Peyer's patch (tissue), 4 donors: ENCODE measurements at regions not wholly inside any gene's neighbourhood (a gene's known extent, or its start where the extent isn't known, plus 50 kb on each side); places are given as distances from the start of the nearest gene placed in this dataset.
"Not testable (repeated sequence)": the region's sequence is repeated elsewhere in the genome, so short reads cannot be mapped to it uniquely, and the experiment has no call there.

Source experiments
- POLR2A ChIP-seq, 2 donors: fragments of 450-650 bp; IDR thresholded peaks; one replicate each; pipeline ENCODE4 v1.5.1; 2017; ENCODE audit warnings: antibody characterized with exemption in 2 of 2, mild to moderate bottlenecking in 2 of 2, moderate library complexity in 2 of 2
- TF ChIP-seq, protein P1 (sequence below), 6 experiments: fragments of 450-650 bp in 4 of 6; fragments of 200-600 bp in 2 of 6; sonication (generic) in 1 of 6; IDR thresholded peaks; one replicate each; pipeline ENCODE4 v1.5.1; 2017 to 2019; ENCODE audit warnings: antibody characterized with exemption in 6 of 6, mild to moderate bottlenecking in 3 of 6, moderate library complexity in 1 of 6

DNA sequence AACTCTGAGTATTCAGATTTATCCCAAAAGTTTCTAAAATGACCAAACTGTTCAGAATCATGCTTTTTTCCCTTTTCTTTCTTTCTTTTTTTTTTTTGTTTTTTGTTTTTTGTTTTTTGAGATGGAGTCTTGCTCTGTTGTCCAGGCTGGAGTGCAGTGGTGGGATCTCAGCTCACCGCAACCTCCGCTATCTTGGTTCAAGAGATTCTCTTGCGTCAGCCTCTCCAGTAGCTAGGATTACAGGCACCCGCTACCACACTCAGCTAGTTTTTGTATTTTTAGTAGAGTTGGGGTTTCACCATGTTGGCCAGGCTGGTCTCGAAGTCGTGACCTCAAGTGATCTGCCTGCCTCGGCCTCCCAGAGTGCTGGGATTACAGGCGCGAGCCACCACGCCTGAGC lies 219.2 kb upstream of the ZNF184 start:
- not testable (repeated sequence) for TF ChIP-seq POLR2A (IDR thresholded peaks at IDR 0.05)
- TF ChIP-seq, protein P1, sequence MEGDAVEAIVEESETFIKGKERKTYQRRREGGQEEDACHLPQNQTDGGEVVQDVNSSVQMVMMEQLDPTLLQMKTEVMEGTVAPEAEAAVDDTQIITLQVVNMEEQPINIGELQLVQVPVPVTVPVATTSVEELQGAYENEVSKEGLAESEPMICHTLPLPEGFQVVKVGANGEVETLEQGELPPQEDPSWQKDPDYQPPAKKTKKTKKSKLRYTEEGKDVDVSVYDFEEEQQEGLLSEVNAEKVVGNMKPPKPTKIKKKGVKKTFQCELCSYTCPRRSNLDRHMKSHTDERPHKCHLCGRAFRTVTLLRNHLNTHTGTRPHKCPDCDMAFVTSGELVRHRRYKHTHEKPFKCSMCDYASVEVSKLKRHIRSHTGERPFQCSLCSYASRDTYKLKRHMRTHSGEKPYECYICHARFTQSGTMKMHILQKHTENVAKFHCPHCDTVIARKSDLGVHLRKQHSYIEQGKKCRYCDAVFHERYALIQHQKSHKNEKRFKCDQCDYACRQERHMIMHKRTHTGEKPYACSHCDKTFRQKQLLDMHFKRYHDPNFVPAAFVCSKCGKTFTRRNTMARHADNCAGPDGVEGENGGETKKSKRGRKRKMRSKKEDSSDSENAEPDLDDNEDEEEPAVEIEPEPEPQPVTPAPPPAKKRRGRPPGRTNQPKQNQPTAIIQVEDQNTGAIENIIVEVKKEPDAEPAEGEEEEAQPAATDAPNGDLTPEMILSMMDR (IDR thresholded peaks at IDR 0.05): not testable (repeated sequence)
